ENCODE measurements at regions not wholly inside any gene's neighbourhood (a gene's known extent, or its start where the extent isn't known, plus 50 kb on each side); places are given as distances from the start of the nearest gene placed in this dataset.

GRCh38 chr2:114085238-114085637 is 195.3 kb downstream of the ACTR3 start:
- TF ChIP-seq PAX5 (IDR thresholded peaks at IDR 0.05; ENCODE audit: insufficient read depth, low read length, severe bottlenecking): no peak
- no peak for TF ChIP-seq POLR2A (IDR thresholded peaks at IDR 0.05; ENCODE audit: low read depth, low read length)
- no peak for TF ChIP-seq TAF1 (IDR thresholded peaks at IDR 0.05; ENCODE audit: low read depth, low read length)
- TF ChIP-seq POLR2AphosphoS5 (IDR thresholded peaks at IDR 0.05; ENCODE audit: low read depth, low read length): no peak
- TF ChIP-seq POU2F2 (IDR thresholded peaks at IDR 0.05; ENCODE audit: low read depth, low read length): no peak
- TF ChIP-seq SPI1 (IDR thresholded peaks at IDR 0.05; ENCODE audit: low read depth, low read length): no peak
- FAIRE-seq (no peak), DNase-seq (ENCODE audit: insufficient read length, low spot score) (no peak)

- no peak for DNase-seq (ENCODE audit: insufficient read length, low spot score)
- no peak for FAIRE-seq
- TF ChIP-seq SPI1 (IDR thresholded peaks at IDR 0.05; ENCODE audit: low read depth, low read length): no peak
- TF ChIP-seq PAX5 (IDR thresholded peaks at IDR 0.05; ENCODE audit: insufficient read depth, low read length, severe bottlenecking): no peak
- no peak for TF ChIP-seq POLR2A (IDR thresholded peaks at IDR 0.05; ENCODE audit: low read depth, low read length)
- no peak for TF ChIP-seq POU2F2 (IDR thresholded peaks at IDR 0.05; ENCODE audit: low read depth, low read length)
- no peak for TF ChIP-seq POLR2AphosphoS5 (IDR thresholded peaks at IDR 0.05; ENCODE audit: low read depth, low read length)
- TF ChIP-seq TAF1 (IDR thresholded peaks at IDR 0.05; ENCODE audit: low read depth, low read length): no peak
Measured at GRCh38 chr2:114085992-114086391, 196.1 kb downstream of the ACTR3 start.

GRCh38 chr2:114089636-114090319 is 199.9 kb downstream of the ACTR3 start:
- FAIRE-seq (no peak), DNase-seq (ENCODE audit: insufficient read length, low spot score) (no peak)
- TF ChIP-seq SPI1 (IDR thresholded peaks at IDR 0.05; ENCODE audit: low read depth, low read length) (no peak), POLR2AphosphoS5 (IDR thresholded peaks at IDR 0.05; ENCODE audit: low read depth, low read length) (no peak), TAF1 (IDR thresholded peaks at IDR 0.05; ENCODE audit: low read depth, low read length) (no peak), PAX5 (IDR thresholded peaks at IDR 0.05; ENCODE audit: insufficient read depth, low read length, severe bottlenecking) (no peak), POLR2A (IDR thresholded peaks at IDR 0.05; ENCODE audit: low read depth, low read length) (no peak), POU2F2 (IDR thresholded peaks at IDR 0.05; ENCODE audit: low read depth, low read length) (no peak)

GRCh38 chr2:114091010-114091409 is 201.1 kb downstream of the ACTR3 start:
- DNase-seq (ENCODE audit: insufficient read length, low spot score) (no peak), FAIRE-seq (no peak)
- TF ChIP-seq PAX5 (IDR thresholded peaks at IDR 0.05; ENCODE audit: insufficient read depth, low read length, severe bottlenecking) (no peak), TAF1 (IDR thresholded peaks at IDR 0.05; ENCODE audit: low read depth, low read length) (no peak), POLR2A (IDR thresholded peaks at IDR 0.05; ENCODE audit: low read depth, low read length) (no peak), POU2F2 (IDR thresholded peaks at IDR 0.05; ENCODE audit: low read depth, low read length) (no peak), SPI1 (IDR thresholded peaks at IDR 0.05; ENCODE audit: low read depth, low read length) (no peak), POLR2AphosphoS5 (IDR thresholded peaks at IDR 0.05; ENCODE audit: low read depth, low read length) (no peak)

- TF ChIP-seq SPI1 (IDR thresholded peaks at IDR 0.05; ENCODE audit: low read depth, low read length) (no peak), POU2F2 (IDR thresholded peaks at IDR 0.05; ENCODE audit: low read depth, low read length) (no peak), TAF1 (IDR thresholded peaks at IDR 0.05; ENCODE audit: low read depth, low read length) (no peak), POLR2AphosphoS5 (IDR thresholded peaks at IDR 0.05; ENCODE audit: low read depth, low read length) (no peak), POLR2A (IDR thresholded peaks at IDR 0.05; ENCODE audit: low read depth, low read length) (no peak)
- no peak for FAIRE-seq
Measured at GRCh38 chr2:114108249-114108648, 218.4 kb downstream of the ACTR3 start.

GRCh38 chr2:114108824-114109416 is 219.0 kb downstream of the ACTR3 start:
- FAIRE-seq: no peak
- no peak for TF ChIP-seq PAX5 (IDR thresholded peaks at IDR 0.05; ENCODE audit: insufficient read depth, low read length, severe bottlenecking)
- TF ChIP-seq SPI1 (IDR thresholded peaks at IDR 0.05; ENCODE audit: low read depth, low read length): no peak
- no peak for TF ChIP-seq POLR2A (IDR thresholded peaks at IDR 0.05; ENCODE audit: low read depth, low read length)
- TF ChIP-seq POLR2AphosphoS5 (IDR thresholded peaks at IDR 0.05; ENCODE audit: low read depth, low read length): no peak
- DNase-seq (ENCODE audit: insufficient read length, low spot score): no peak

More at GRCh38 chr2:114108249-114108648, 218.4 kb downstream of the ACTR3 start:
- DNase-seq (ENCODE audit: insufficient read length, low spot score): no peak

GRCh38 chr2:114111329-114111728 is 221.4 kb downstream of the ACTR3 start:
- DNase-seq (ENCODE audit: insufficient read length, low spot score) (no peak), FAIRE-seq (no peak)
- TF ChIP-seq POLR2A (IDR thresholded peaks at IDR 0.05; ENCODE audit: low read depth, low read length) (no peak), SPI1 (IDR thresholded peaks at IDR 0.05; ENCODE audit: low read depth, low read length) (peak; percentile 25; the same call in 1 of the 2 replicates)

- no peak for FAIRE-seq
- no peak for DNase-seq (ENCODE audit: insufficient read length, low spot score)
- TF ChIP-seq PAX5 (IDR thresholded peaks at IDR 0.05; ENCODE audit: insufficient read depth, low read length, severe bottlenecking): no peak
- TF ChIP-seq SPI1 (IDR thresholded peaks at IDR 0.05; ENCODE audit: low read depth, low read length): no peak
- no peak for TF ChIP-seq TAF1 (IDR thresholded peaks at IDR 0.05; ENCODE audit: low read depth, low read length)
- TF ChIP-seq POU2F2 (IDR thresholded peaks at IDR 0.05; ENCODE audit: low read depth, low read length): no peak
- TF ChIP-seq POLR2AphosphoS5 (IDR thresholded peaks at IDR 0.05; ENCODE audit: low read depth, low read length): no peak
- no peak for TF ChIP-seq POLR2A (IDR thresholded peaks at IDR 0.05; ENCODE audit: low read depth, low read length)
Measured at GRCh38 chr2:114113518-114113917, 223.6 kb downstream of the ACTR3 start.

GRCh38 chr2:114118088-114118487 is 228.2 kb downstream of the ACTR3 start:
- TF ChIP-seq POLR2A (IDR thresholded peaks at IDR 0.05; ENCODE audit: low read depth, low read length) (no peak), POLR2AphosphoS5 (IDR thresholded peaks at IDR 0.05; ENCODE audit: low read depth, low read length) (no peak), SPI1 (IDR thresholded peaks at IDR 0.05; ENCODE audit: low read depth, low read length) (no peak), POU2F2 (IDR thresholded peaks at IDR 0.05; ENCODE audit: low read depth, low read length) (no peak), TAF1 (IDR thresholded peaks at IDR 0.05; ENCODE audit: low read depth, low read length) (no peak), PAX5 (IDR thresholded peaks at IDR 0.05; ENCODE audit: insufficient read depth, low read length, severe bottlenecking) (no peak)
- FAIRE-seq: no peak
- no peak for DNase-seq (ENCODE audit: insufficient read length, low spot score)

GRCh38 chr2:114119862-114120261 is 230.0 kb downstream of the ACTR3 start:
- TF ChIP-seq POU2F2 (IDR thresholded peaks at IDR 0.05; ENCODE audit: low read depth, low read length) (no peak), SPI1 (IDR thresholded peaks at IDR 0.05; ENCODE audit: low read depth, low read length) (no peak), TAF1 (IDR thresholded peaks at IDR 0.05; ENCODE audit: low read depth, low read length) (no peak), POLR2AphosphoS5 (IDR thresholded peaks at IDR 0.05; ENCODE audit: low read depth, low read length) (no peak), PAX5 (IDR thresholded peaks at IDR 0.05; ENCODE audit: insufficient read depth, low read length, severe bottlenecking) (no peak), POLR2A (IDR thresholded peaks at IDR 0.05; ENCODE audit: low read depth, low read length) (no peak)
- DNase-seq (ENCODE audit: insufficient read length, low spot score) (no peak), FAIRE-seq (no peak)
